ENCODE measurements at regions not wholly inside any gene's neighbourhood (a gene's known extent, or its start where the extent isn't known, plus 50 kb on each side); places are given as distances from the start of the nearest gene placed in this dataset.

DNA sequence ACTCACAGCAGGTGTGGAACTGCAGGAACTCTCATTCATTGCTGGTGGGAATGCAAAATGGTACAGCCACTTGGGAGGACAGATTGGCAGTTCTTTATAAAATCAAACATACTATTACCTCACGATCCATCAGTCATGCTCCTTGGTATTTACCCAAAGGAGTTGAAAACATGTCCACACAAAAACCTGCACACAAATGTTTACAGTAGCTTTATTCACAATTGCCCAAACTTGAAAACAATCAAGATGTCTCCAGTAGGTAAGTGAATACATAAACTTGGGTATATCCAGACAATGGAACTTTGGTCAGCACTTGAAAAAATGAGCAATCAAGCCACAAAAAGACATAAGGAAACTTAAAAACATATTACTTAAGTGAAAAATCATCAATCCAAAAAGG lies 215.5 kb downstream of the IRX1 start:
- no peak for ATAC-seq

DNA sequence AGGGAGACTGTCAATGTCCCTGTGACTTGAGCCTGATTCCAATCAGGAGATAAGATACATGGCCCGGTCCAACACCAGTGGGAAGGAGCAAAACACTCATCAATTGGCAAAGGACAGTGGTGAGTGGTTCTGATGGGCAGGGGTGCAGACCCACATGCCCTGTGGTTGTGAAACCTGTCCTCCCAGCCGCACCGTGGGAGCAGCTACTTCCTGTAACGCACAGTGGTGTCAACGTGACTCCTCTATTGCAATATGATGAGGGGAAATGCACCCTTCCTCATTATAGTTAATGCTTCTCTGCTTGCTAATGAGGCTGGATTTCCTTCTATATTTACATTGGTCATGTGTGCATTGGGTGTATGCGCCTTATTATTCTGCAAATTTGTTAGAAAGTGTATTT lies 223.0 kb downstream of the IRX1 start:
- DNase-seq (ENCODE audit: low spot score) (no peak), ATAC-seq (no peak)

More for the DNA sequence above, 215.5 kb downstream of the IRX1 start:
- DNase-seq (ENCODE audit: low spot score): no peak

DNA sequence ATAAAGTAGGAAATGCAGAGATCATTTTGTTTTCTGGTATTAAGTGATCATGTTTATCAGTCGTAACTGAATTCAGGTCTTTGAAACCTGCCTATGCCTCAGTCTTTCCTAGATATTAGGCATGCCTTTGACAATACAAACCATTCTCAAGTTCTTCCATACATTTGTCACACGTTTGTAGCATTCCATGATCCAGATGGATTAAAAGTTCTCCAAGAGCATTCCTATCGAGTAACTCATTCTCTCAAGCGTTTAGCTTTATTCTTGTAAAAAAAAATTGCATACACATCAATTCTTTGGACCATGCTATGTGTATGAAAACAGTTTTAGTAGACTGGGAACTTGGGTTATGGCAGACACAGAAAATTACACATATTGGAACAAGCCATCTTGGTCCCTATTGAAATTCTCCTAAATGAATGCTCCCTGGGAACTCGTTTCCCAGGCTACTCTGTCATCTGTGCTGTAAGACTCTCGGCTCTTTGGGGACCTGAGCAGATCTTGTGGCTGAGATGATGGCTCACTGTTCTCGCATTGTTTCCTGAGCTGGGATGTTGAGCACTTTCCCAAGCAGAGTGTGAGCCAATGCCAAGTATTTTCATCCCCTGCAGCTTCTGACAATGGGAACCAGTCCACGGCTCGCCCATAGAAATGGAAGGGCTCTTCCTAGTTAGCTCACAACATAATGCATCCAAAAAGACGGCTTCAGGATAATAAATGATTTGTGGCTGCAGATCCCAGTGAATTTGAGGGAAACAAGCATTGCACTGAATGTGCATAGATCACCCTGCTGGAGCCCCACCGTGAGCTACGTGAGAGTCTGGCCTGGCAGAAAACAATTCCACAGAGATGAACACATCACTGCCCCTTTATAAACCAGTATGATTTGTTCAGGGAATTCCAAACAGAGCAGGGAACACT lies 230.2 kb downstream of the IRX1 start:
- DNase-seq (ENCODE audit: low spot score) (no peak), ATAC-seq (no peak)

- no peak for DNase-seq (ENCODE audit: low spot score)
- ATAC-seq: no peak
Measured at GRCh38 chr5:3827624-3828023, 232.0 kb downstream of the IRX1 start.

GRCh38 chr5:3828761-3829160 lies 233.1 kb downstream of the IRX1 start:
- ATAC-seq (no peak), DNase-seq (ENCODE audit: low spot score) (no peak)

DNA sequence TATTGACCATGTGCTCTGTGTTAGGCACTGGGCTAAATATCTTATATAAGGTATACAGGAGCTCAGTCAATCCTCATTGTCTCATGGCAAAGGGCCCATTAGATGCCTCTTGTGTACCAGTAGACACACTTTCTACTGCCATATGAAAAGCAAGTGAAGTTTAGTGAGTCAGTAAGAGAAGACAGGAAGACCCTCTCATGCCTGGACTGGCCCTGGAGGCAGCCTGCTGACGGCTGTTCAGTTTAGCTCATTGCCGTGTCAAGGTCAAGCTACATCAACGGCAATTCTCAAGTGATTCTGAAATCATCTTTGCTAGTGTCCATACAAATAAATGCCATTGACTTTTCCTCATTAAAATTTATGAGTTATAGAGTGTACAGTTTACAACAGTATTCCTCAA lies 237.9 kb downstream of the IRX1 start:
- DNase-seq (ENCODE audit: low spot score): no peak
- no peak for ATAC-seq

GRCh38 chr5:3835811-3836210 lies 240.2 kb downstream of the IRX1 start:
- DNase-seq (ENCODE audit: low spot score) (no peak), ATAC-seq (no peak)

DNA sequence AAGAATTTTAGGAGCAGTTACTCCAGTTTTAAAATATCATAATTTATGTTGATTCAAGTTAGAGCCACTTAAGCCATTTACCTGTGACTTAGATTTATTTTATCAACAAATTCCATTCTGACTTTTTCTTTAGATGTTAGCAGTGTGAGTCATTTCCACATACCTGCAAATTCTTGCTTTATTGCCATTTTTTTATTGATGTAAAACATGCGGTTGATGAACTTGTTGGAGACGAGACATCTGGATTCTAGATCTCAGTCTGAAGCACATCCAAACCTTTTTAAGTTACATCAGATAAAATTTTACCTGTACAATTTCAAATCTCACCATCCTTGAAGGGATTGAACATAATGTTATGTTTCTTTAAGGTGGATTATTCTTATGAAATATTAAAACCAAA lies 240.9 kb downstream of the IRX1 start:
- ATAC-seq: no peak
- DNase-seq (ENCODE audit: low spot score): no peak

DNA sequence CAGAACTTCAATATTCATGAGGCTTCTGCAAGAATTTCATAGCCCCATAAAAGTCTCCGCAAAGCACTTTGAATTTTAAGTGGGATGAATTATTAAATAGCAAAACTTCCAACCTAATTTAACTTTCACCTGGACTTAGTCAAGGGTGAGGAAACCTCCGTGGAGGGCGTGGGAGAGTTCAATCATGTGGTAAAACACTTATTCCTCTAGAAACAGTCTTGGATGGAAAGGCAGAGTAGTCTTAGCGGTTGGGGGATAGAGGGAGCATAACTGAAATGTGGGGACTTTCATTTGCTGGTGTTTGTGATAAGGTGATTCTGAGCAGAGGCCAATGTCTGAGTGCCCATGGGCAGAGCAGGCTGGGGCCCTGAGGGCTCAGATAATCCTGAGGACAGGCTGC lies 241.9 kb downstream of the IRX1 start:
- DNase-seq (ENCODE audit: low spot score) (no peak), ATAC-seq (no peak)

GRCh38 chr5:3839151-3839550 lies 243.5 kb downstream of the IRX1 start:
- ATAC-seq: no peak
- no peak for DNase-seq (ENCODE audit: low spot score)

GRCh38 chr5:3842591-3842990 lies 247.0 kb downstream of the IRX1 start:
- ATAC-seq: no peak
- DNase-seq (ENCODE audit: low spot score): no peak

DNA sequence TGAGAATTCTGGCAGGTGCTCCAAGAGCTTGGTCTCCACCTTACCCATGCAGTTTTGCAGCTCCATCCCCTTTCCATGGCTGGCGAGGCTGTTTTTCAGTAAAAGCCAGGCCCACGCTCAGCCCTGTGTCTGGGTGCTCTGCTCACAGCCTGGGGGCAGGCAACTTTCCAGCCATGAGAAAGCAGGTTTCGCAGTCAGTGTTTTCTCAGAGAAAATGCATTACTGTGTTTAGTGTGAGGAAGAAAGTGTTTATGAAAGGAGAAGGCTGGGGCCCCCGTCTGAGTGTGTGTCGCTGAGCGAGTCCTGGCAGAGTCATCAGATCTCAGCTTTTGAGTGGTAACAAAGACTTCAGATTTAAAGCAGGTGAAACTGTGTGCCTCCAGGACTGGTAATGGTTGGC lies 248.1 kb downstream of the IRX1 start:
- DNase-seq (ENCODE audit: low spot score): no peak

DNA sequence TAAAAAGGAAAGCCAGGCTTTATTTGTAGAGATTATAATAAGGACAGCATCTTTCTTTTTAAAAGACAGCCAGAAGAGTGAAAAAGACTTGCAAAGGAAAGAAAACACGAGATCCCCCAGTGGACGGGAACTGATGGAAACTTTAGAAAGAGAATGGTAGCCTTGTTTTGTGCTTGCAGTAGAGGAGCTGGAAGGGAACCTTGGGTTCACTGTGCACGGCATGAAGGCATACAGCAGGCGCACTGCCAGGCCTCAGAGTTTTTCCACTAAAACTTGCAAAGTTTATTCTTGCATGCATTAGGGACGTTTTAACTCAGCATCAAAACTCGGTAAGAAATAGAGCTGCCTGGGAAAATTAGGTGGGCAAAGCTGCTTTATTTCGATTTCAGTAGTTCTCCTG lies 248.6 kb downstream of the IRX1 start:
- ATAC-seq (no peak), DNase-seq (ENCODE audit: low spot score) (no peak)

More for the DNA sequence above, 248.1 kb downstream of the IRX1 start:
- ATAC-seq: no peak

- ATAC-seq (no peak), DNase-seq (ENCODE audit: low spot score) (no peak)
Measured at GRCh38 chr5:3845230-3845629, 249.6 kb downstream of the IRX1 start.

GRCh38 chr5:3852161-3852916 lies 256.7 kb downstream of the IRX1 start:
- ATAC-seq (no peak), DNase-seq (ENCODE audit: low spot score) (no peak)

DNA sequence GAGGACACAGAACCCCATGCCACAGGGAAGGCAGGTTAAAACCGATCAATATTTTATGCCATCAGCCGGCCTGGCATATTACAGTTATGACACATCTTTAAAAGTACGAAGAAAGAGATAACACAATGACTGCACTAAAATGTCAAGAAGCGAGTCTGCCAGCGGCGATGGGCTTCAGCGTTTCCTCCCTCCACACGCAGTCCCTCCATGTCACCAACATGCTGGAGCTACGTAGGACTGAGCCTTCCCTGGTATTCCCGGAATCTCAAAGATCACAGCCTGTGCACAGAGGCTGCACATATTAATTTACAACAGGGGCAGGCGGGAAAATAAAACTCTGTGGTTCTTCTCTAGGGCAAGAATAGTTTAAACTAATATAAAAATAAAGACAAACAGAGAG lies 257.7 kb downstream of the IRX1 start:
- ATAC-seq (no peak), DNase-seq (ENCODE audit: low spot score) (no peak)

GRCh38 chr5:3854188-3854821 lies 258.7 kb downstream of the IRX1 start:
- DNase-seq (ENCODE audit: low spot score): no peak

GRCh38 chr5:3856036-3856435 lies 260.4 kb downstream of the IRX1 start:
- ATAC-seq: no peak
- DNase-seq (ENCODE audit: low spot score): no peak

More at GRCh38 chr5:3854188-3854821, 258.7 kb downstream of the IRX1 start:
- ATAC-seq: no peak

GRCh38 chr5:3858524-3858923 lies 262.9 kb downstream of the IRX1 start:
- no peak for ATAC-seq
- no peak for DNase-seq (ENCODE audit: low spot score)

DNA sequence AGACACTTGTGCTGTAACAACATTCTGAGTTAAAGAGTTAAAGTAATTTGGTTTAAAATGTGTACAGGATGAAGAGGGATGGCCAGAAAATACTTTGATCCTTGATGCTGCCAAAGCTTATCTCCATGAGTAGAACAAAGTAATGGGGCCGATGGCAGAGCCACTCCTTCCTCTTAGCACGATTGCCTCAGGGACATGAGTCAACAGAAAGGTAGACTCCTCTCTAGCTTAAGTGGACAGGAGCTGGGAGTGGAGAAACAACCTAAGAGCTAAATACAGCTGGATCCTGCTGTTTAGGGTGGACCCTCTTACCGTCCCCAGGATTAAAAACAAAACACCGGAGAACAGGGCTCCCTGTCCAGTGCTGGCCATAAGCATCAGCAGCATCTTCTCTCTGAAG lies 267.3 kb downstream of the IRX1 start:
- no peak for DNase-seq (ENCODE audit: low spot score)
- ATAC-seq: no peak

DNA sequence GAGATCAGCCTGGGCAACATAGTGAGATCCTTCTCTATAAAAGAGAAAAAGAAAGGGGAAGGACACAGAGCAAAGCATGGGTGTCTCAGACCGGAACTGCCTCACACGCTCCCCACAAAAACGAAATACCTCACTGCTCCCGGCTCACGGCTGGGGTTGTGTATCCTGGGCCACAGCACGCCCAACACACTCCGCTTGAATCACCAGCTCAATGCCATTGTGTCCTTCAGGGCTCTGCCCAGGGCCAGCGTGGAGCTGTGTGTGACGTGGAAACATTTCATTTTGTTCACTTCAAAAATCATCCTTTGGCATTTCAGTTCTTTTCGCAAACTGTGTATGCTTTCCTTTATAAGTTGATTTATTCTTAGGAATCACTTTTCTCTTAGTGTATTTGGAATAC lies 279.5 kb downstream of the IRX1 start:
- ATAC-seq (no peak), DNase-seq (ENCODE audit: low spot score) (no peak)

DNA sequence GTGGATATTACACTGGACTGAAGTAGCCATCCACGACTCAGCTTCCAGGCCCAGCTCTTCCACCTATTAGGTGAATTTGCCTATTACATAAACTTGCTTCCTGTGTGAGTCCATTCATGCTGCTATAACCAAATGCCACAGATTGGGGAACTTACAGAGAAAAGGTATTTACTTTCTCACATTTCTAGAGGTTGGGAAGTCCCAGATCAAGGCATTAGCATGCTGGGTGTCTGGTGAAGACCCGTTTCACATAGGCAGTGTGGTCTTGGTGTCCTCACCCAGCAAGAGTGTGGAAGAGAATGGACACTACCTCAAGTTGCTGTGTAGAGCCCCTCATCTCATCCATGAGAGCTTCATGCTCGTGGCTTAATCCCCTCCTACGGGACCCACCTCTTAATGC lies 282.6 kb downstream of the IRX1 start:
- ATAC-seq (no peak), DNase-seq (ENCODE audit: low spot score) (no peak)

Measured in left lobe of liver (tissue), 2 donors.